ENCODE measurements at regions not wholly inside any gene's neighbourhood (a gene's known extent, or its start where the extent isn't known, plus 50 kb on each side); places are given as distances from the start of the nearest gene placed in this dataset.

GRCh38 chr2:16016282-16016681, 75.9 kb downstream of the MYCN start:
- no peak overlapping the region for H2AK9ac ChIP-seq (replicated peaks; ENCODE audit: low read depth, low read length, poor library complexity)
- intact Hi-C loops (cut with micrococcal nuclease): no loop called here
- H3K9me1 ChIP-seq (ENCODE audit: insufficient read depth, low read length): no peaks in the 10 kb centered on the region
- no peak overlapping the region for H3K18ac ChIP-seq (ENCODE audit: low read depth, low read length)
- no peaks in the 10 kb centered on the region for H3K4me1 ChIP-seq (ENCODE audit: control insufficient read depth, insufficient read depth, low read length)
- no peak overlapping the region for H3K14ac ChIP-seq (replicated peaks; ENCODE audit: low read depth, low read length)
- POLR2A ChIA-PET (ENCODE audit: unreplicated experiment): no interaction called here
- no peak overlapping the region for H2AK5ac ChIP-seq (ENCODE audit: low read depth, low read length)
- no peaks in the 10 kb centered on the region for H4K20me1 ChIP-seq (ENCODE audit: insufficient read depth, low read length)
- no peaks in the 10 kb centered on the region for H3K27me3 ChIP-seq (ENCODE audit: control insufficient read depth, insufficient read depth, low read length)
- H2BK15ac ChIP-seq (ENCODE audit: low read depth, low read length): no peak overlapping the region
- H3K27ac ChIP-seq (ENCODE audit: insufficient read depth, low read length): no peak overlapping the region
- H3K4me2 ChIP-seq (ENCODE audit: low read depth, low read length): no peak overlapping the region
- no peak overlapping the region for H2BK5ac ChIP-seq (ENCODE audit: low read depth, low read length, poor library complexity, severe bottlenecking)
- CTCF ChIA-PET: no interaction called here
- peaks cover 22% of the 10 kb centered on the region for H3K9me3 ChIP-seq (ENCODE audit: control insufficient read depth, insufficient read depth, low read length)
- no peak overlapping the region for H3K9ac ChIP-seq (ENCODE audit: low read depth, low read length)
- no peak overlapping the region for H4K8ac ChIP-seq (ENCODE audit: low read depth in 2 of 2, low read length in 2 of 2)
- no peak overlapping the region for H2BK20ac ChIP-seq (ENCODE audit: low read depth, low read length)
- in situ Hi-C loops (cut with MboI; ENCODE audit: low sequenced_read_pairs): no loop called here
- H4K5ac ChIP-seq (ENCODE audit: low read depth, low read length): no peak overlapping the region
- no peak overlapping the region for H3K4ac ChIP-seq (ENCODE audit: low read depth, low read length)
- H2AFZ ChIP-seq (replicated peaks; ENCODE audit: low read length, poor library complexity): no peak overlapping the region
- TF ChIP-seq CEBPB (IDR thresholded peaks at IDR 0.05; ENCODE audit: low read depth, low read length): no peak
- TF ChIP-seq ELK1 (IDR thresholded peaks at IDR 0.05; ENCODE audit: borderline replicate concordance, low read depth, low read length): no peak
- TF ChIP-seq RAD21 (IDR thresholded peaks at IDR 0.05; ENCODE audit: low read length): no peak
- no peak for TF ChIP-seq SMC3 (IDR thresholded peaks at IDR 0.05; ENCODE audit: low read depth, low read length)
- no peak for TF ChIP-seq USF2 (IDR thresholded peaks at IDR 0.05; ENCODE audit: low read depth, low read length)
- TF ChIP-seq MXI1 (IDR thresholded peaks at IDR 0.05; ENCODE audit: borderline replicate concordance, low read depth, low read length): no peak
- TF ChIP-seq MAFK (IDR thresholded peaks at IDR 0.05; ENCODE audit: low read depth, low read length): no peak
- TF ChIP-seq BHLHE40 (IDR thresholded peaks at IDR 0.05; ENCODE audit: low read depth, low read length): no peak
- TF ChIP-seq RFX5 (IDR thresholded peaks at IDR 0.05; ENCODE audit: low read depth, low read length): no peak
- TF ChIP-seq FOS (IDR thresholded peaks at IDR 0.05; ENCODE audit: low read depth, low read length): no peak
- no peak for TF ChIP-seq NFE2L2 (IDR thresholded peaks at IDR 0.05; ENCODE audit: low read depth, low read length)
- no peak for TF ChIP-seq CTCF (conservative IDR thresholded peaks at IDR 0.05; ENCODE audit: low read depth, low read length)
- no peak overlapping the region for H3K23ac ChIP-seq (ENCODE audit: low read depth, low read length)
- H2BK120ac ChIP-seq (ENCODE audit: low read depth, low read length): no peak overlapping the region
- ATAC-seq (ENCODE audit: low read depth) (no peak), DNase-seq (no peak)
- no TSS peak for BruUV-seq (replicated peaks)
- H3K36me3 ChIP-seq (ENCODE audit: control insufficient read depth, insufficient read depth, low read length): no peaks in the 10 kb centered on the region
- no peak overlapping the region for H3K56ac ChIP-seq (ENCODE audit: extremely low read depth, insufficient read depth, low read length)
- H3K79me1 ChIP-seq (ENCODE audit: low read depth in 1 of 2, low read length in 2 of 2): no peaks in the 10 kb centered on the region
- H3K4me3 ChIP-seq (ENCODE audit: insufficient read depth, low read depth, low read length): no peak overlapping the region
- WGBS, 2 experiments (ENCODE audit: extremely low coverage in 2 of 2, insufficient read length in 1 of 2): no CpG with 5 or more reads among the region's 1 CpG
- no peak overlapping the region for H4K91ac ChIP-seq (ENCODE audit: insufficient read depth, low read depth, low read length)
- dilution Hi-C loops (cut with HindIII; ENCODE audit: low sequenced_read_pairs, unreplicated experiment): no loop called here

Data from IMR-90 (cell line).